NCI-H748 (cell line): ENCODE measurements at regions not wholly inside any gene's neighbourhood (a gene's known extent, or its start where the extent isn't known, plus 50 kb on each side); places are given as distances from the start of the nearest gene placed in this dataset.
A peak's percentile ranks its signal among the peaks of the same experiment; 100 is the strongest.
"Not testable (repeated sequence)": the region's sequence is repeated elsewhere in the genome, so short reads cannot be mapped to it uniquely, and the experiment has no call there.

Source experiments
- DNase-seq: peaks from one replicate; lab custom pipeline; 2025; ENCODE audit not compliant: unreplicated experiment; lab: John Stamatoyannopoulos, UW

DNA sequence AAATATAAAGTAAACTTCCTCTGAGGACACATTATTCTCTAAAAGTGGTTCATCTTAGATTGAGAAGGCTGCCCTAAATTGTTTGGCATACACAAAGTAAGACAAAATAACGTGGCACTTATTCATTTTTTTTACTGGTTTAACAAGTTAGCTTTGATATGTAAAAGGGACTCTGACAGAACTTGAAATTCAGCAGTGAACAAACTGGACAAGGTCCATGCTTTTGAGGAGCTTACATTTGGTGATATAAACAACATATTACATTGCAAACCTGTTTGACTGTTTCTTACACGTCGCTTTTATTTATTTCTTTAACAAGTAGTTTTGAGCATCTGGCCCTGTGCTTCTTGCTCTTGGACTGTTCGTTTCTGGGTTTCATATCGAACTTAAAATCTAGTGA, 253.1 kb upstream of the POM121L12 start:
- DNase-seq: no peak

DNA sequence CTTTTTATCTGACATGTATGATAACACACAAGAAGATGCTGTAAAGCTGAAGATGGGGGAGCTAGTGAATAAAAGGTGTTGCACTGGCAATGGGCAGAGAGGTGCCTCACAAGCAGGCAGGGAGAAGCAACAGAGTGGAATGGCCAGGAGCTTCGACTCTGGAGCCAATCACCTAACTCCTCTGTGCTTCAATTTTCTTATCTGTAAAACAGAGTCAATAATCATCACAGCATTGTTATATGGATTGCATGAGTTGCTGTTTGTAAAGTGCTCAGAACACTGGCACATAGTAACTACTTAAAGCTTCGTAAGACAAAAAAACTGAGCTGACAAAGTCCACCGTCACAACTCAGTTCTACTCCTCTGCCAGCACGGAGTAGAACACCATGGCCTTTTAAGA, 254.2 kb upstream of the POM121L12 start:
- DNase-seq: no peak

DNA sequence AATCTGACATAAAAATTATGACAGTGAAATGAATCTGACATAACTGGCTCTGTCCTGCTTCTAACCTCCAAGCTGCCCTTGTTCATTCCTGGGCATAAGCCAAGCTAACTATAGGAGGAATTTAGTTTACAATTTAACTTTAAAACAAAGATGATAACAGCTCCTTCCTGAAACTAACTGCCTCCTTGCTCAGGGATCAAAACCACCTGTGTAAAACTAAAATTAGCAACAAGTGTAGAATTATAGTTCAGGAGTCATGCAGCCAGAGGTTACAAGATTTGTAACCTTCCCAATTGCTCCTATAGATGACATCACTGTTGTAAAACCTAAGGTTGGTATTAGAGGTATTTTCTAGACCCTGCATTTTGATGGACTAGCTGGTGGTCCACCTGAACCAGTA, 256.4 kb upstream of the POM121L12 start:
- DNase-seq: no peak

DNA sequence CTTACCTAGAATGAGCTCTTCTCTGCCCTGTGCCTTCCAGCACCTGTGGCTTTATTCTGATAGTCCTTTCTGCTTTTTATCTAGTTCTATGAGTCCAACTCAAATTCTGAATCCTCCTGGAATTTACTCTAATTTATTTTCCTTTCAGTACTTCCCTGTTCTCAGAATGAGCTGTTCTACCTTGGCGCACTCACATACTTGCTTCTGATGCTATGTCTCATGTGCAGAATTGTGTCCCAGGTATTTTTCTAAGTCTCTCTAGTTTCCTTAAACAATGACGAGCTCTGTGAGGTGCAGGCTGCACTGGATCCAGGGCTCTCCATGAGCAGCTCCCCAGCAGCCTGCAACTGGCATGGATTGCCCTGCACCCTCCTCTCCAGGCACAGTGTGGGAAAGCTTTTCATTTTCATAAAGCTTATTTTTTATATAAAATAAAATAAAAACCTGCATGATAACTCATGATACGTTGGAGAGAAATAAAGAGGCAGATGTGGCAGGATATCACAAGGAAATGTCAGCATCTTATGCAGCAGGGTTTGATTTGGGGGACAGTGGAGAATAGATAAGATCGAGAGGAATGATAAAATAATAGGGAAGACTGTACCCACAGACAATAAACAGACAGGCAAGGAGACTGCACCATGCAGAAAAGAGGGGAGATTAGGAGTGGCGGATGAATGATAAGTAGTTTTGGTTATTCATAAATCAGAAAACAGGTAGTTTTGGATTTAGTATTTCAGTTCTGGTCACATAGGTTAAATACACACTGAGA, 258.2 kb upstream of the POM121L12 start:
- no peak for DNase-seq

DNA sequence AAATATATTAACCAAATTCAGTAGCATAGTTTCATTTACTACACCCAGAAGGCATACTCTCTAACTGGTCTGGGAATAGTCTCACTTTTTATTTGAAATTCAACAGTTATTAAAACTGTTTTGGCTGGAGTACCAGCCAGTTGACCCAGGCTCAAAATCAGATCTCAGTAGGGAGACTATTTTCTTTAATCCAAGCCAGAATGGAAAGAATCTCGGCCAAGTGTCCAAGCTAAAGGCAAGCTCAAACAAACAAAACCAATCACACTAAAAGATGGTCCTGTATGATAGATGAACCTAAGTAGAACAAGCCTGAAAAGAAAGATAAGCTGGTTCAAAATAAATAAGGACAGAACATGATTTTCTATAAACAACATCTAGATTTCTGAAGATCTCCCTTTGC, 259.6 kb upstream of the POM121L12 start:
- DNase-seq: no peak

DNA sequence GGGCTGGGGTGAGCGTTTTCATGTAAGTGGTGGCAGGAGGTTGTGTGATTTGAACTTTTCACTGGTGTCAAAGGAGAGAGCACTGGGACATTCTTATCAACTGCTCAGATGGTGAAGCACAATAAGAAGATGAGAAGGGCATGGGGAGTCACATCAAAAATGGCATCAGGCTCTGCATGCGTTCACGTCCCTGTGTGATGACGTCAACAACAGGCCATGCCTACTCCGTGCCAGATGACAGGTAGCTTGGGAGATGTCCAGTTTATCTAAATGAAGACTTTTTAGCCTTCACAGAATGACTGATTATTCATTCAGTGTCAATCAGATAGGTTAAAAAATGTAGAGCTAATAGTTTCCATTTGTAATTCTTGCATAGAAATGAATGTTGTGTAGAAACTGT, 264.3 kb upstream of the POM121L12 start:
- no peak for DNase-seq

DNA sequence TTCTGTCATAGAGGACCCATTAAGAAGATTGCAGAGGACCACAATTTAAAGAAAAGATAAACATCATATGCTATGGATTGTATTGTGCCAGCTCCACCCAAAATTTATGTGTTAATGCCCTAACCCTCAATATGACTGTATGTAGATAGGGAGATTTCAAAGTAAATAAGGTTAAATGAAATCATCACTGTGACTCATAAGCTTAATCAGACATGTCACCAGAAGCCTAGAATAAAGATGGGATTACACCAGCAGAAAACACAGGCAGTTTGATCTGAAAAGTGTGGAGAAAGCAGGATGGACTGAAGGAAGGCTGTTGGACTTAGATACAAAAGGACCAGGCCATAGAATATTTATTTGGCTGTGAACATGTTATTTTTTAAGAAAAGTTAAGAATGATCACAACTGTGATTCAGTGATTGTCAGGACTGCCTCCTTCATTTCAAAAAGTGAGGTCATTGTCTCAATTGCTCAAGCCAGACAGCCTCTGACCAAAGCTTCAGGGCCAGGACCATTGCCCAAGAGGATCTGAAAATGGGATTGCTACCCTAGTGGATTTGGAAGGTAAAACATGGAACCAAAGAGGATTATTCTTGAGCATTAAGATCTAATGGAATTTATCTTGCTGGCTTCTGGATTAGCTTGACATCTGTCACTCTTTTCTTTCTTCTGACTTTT, 270.8 kb upstream of the POM121L12 start:
- DNase-seq: peak; percentile 12

DNA sequence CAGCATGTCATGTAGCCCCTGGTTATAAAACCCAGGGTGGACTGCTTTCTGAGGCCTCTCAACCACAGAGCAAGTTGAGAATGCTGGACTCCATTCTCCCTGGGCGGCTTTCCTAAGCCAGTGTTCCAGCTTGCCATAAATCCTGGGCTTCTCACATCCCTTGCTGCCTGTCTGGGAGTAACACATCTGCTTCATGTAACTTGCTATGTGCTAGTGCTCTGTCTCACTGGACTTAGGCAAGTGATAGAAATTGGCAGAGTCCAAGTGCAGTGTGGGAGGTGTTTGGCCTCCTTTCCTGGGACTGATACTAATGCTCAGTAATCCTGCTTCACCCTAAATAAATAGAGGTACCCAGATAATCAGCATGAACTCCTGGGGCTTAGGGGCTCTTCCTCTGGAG, 277.1 kb upstream of the POM121L12 start:
- DNase-seq: no peak

DNA sequence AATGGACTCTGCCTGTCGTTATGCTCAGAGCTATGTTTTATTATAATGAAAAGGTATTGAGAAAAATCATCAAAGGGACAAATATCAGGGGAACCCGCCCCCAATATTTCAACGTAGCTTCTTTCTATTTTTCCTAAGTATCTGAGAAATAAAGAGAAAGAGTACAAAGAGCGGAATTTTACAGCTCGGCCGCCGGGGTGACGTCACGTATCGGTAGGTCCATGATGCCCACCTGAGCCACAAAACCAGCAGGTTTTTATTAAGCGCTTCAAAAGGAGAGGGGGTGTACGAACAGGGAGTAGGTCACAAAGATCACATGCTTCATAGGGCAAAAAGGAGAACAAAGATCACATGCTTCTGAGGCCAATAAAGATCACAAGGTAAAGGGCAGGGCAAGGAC, 281.6 kb upstream of the POM121L12 start:
- DNase-seq: no peak

DNA sequence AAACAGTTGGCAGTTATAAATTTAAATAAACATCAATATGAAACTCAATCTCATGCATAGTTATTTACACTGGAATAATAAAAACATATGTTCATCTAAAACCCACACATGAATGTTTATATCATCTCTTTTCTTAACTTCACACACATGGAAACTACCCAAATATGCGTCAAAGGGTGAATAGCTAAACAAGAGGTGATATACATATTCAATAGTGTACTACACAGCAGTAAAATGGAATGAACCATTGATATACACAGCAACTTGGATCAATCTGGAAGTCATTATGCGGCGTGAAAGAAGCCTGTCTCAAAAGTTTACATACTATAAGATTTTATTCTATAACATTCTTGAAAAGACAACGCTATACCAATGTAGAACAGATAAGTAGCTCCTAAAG, 282.5 kb upstream of the POM121L12 start:
- no peak for DNase-seq

DNA sequence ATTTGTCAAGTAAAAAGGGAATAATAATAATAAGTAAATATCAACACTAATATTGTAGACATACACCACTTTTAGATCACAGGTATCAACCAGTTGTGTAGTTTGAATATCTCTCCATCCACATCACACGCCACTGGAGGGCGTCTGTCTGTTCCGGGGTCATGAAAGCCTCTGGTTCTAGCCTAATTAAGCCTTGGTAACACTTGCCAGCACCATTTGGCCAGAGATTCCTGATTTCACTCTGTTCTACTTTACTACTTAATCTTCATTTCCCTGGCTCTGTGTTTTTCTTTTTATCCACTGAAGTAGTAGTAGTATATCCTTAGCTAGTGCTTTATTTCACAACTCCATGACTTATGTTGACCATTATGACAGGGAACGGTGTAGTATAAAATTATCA, 285.6 kb upstream of the POM121L12 start:
- peak; percentile 35 for DNase-seq

DNA sequence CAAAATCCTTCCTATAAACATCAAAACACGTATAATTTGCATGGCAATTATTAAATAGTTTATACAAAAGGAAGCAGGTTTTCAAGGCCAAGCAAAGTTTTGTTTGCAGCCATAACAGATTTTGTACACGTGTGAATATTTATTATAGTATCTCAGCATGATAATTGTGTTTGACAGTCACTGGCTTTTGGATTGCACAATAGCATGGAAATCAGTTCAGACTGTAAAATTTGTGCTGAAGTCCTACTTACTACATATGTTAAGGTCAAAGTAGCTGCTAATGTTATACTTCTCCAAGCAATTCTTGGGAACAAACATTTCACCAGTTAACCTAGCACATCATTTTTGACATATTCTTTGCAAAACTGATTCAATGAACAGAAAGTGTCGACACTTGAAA, 287.6 kb upstream of the POM121L12 start:
- DNase-seq: no peak

DNA sequence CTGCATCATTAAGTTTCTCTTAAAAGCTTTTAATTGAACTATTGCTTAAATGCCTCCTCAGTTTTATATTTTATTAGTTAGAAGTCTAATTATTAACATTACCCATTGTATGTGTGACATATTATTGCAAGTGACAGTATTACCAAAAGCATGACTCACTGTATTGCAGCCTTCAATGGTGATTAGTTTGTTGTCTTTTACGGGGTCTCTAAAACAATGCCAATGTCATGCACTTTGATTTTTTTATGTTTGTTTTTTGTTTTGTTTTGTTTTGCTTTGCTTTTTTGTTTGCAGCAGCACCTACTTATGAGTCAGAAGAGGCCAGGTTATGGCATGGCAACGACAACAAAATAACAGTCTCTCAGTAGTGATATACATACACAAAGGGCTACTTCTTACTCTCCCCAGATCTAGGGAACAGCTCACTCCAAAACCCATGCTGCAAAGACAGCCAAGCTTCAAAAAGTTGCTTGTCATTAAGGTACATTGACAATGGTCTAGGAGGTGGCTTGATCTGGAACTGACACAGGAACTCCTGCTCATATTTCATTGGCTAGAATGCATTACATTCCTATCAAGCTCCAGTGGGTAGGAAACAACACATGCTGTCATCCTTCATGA, 293.7 kb upstream of the POM121L12 start:
- DNase-seq: no peak

DNA sequence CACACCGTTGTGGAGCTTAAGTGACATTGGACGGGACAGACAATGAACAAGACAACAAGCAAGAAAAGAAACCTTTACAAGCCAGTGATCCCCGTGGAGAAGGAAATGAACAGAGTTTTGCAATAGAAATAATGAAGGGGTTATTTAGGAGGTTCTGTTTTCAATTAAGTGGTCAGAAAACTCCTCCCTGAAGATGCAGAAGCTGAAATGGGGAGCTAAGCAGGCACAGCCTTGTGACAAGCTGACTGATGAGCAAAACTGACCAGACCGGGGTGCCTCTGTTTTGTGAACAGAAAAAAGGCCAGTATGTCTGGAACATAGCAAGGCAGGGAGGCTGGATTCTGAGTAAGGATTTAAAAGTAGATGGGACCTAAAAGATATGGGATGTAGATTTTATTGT, 299.8 kb upstream of the POM121L12 start:
- no peak for DNase-seq

DNA sequence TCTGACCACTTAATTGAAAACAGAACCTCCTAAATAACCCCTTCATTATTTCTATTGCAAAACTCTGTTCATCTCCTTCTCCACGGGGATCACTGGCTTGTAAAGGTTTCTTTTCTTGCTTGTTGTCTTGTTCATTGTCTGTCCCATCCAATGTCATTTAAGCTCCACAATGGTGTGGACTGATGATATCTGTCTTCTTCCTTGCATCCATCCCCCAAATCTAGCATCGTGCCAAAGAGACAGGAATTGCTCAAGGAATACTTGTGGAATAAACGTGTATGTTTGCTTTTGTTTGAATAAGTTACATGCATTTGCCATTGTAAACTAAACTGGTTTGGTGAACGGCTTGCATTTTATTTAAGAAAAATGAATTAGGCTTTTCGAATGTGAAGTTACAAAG, 306.8 kb upstream of the POM121L12 start:
- DNase-seq: not testable (repeated sequence)

DNA sequence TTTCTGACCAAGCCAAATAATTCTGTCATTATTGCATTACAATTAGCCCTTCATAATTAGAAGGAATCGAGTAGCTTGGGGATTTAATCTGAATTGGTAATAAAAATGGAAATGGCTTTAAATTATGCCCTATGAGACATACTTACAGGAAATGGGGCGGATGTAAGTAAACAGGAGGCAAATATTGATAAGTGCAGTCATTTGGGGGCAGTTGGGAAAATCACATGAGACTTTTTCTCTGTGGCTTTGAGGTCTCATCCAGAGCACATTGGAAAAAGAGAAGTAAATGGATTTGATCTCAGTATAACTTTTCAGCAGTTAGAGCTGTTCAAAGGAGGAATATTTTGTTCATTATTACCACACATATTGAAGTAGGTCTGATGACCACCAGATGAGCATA, 307.8 kb upstream of the POM121L12 start:
- DNase-seq: peak; percentile 66

DNA sequence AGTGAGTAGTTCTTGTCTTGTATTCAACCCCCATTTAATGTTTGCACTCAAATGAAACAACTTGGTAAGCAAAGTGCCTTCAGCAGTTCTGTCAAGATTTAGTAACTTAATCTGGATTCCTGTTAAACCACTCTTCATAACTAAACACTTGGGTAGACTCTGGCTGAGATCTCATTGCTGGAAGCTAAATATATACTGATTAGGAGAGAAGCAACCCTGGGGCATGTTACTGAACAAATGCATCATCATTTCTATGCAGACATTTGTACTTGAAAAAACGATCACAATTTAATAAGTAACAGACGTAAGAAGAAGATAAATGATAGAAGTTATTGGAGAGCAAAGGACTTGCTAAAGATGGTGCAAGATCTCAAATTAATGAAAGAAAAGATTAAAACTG, 308.4 kb upstream of the POM121L12 start:
- DNase-seq: no peak

DNA sequence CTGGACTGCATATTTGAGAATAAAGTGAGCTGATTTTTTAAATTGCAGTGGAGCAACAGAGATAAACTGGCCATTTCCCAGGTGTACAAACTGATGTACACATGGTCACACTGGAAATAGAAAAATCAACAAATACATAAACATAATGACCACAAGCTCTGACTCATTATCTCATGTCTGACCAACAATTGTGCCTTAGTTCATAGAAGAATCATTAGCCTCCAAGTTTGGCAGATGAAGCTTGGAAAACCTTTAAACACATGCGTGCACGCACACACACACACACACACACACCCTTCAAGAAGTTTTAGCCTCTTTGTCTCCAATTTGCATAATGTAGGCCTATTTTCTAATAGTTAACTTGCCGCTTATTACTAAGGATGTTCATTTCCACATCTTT, 308.9 kb upstream of the POM121L12 start:
- DNase-seq: no peak

DNA sequence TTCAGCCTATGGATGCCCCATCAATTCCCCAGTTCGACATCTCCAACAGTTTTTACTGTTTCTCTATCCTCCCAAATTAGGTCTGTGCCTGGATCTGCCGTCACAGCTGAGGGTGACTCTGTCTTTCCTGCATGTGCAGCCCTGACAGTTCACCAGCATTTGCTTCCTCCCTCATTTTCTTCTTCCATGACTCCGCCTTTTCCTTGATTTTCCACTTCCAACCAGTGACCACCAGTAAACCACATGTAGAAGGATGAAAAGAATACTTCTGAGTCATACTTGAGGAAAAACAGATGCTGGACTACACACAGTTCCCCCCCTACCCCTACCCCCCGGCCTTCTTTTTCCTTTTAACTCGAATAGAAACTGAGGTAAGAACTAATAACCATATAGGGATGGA, 311.8 kb upstream of the POM121L12 start:
- DNase-seq: no peak

DNA sequence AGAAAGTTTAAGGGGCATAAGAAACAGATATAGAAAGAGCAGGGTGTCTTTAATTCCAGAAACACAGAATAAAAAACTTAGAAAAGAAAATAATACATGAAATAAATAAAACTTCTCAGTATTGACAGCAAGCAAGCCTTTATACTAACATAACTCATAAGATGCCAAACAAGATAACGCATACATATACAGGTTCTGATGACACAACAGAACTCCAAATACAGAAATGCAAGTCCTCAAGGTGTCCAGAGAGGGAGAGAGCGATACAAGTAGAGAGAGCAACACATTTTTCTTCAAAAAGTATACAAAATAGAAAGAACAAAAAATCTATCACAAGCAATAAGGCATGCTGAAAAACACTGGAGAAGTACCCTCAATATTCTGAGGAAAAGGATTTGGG, 314.6 kb upstream of the POM121L12 start:
- no peak for DNase-seq

DNA sequence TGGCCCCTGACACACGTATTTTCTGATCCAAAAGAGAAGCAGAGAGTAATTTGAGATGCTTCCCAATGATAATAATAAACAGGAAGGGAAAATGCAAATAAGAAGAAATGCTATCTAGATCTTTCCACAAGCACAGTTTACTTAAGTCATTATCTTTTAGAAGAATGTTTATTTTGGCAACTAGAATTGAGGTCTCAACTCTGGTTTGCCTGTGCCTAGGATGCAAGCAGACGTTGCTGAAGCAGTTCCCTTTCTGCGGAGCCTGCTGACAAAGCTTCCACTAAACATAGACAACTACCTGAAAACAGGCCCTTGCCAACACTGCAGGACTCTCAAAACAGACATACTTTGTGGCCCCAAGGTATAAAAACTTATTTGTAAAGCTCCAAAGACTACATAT, 315.8 kb upstream of the POM121L12 start:
- DNase-seq: peak; percentile 91

DNA sequence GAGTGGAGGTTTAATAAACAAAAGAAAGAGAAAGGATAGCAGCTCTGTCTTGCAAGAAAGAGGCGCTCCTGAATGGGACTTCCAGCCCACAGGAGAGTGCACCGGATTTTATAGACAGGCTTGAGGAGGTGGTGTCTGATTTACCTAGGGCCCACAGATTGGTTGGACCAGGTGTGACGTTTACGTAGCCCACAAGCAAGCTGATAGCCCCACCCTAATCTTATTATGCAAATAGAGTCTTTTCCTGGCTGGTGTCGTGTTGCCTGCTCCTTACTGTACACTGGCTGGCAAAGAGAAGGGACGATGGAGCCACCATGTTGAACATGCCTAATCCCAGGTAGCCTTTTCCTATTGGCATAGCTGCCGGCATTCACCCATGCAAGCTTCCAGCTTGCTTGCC, 319.7 kb upstream of the POM121L12 start:
- DNase-seq: peak; percentile 72
